ENCODE measurements at regions not wholly inside any gene's neighbourhood (a gene's known extent, or its start where the extent isn't known, plus 50 kb on each side); places are given as distances from the start of the nearest gene placed in this dataset.
"Not testable (repeated sequence)": the region's sequence is repeated elsewhere in the genome, so short reads cannot be mapped to it uniquely, and the experiment has no call there.

DNA sequence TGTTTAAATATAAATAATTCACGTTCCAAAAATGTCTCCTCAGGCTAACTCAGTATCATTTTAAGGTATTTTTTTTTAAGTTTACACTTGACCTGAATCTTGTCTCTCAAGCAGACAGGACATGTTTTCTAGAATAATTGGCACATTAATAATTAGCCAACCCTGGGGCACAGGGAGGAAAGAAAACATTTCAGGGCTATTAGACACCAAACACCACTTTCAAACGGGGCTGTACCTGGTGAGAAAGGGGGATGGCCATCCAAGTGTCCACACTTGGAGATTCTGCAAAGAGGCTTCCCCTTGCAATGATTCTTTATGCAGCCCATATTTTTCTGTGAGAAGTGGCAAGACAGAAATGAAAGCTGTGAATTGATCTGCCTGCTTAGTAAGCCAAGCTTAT is 560.8 kb downstream of the CD109 start:
- DNase-seq = no peak

DNA sequence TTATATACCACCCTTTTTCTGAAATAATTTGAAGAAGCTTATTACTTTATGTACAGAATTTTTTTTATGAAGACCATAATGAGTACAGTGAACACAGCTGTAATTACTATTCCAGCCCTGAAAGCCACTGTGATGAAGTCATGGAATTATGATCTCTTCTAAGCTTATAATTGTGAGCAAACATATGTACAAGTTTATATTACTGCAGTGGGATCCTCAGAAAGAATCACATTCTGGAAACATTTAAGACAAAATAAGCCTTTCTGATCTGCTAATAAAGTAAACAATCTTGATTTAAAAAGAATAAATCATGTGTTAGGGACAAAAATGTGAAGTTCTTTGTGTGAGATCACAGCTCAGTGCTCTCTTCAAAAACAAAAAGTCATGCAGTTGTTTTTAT is 560.4 kb downstream of the CD109 start:
- no peak for DNase-seq

DNA sequence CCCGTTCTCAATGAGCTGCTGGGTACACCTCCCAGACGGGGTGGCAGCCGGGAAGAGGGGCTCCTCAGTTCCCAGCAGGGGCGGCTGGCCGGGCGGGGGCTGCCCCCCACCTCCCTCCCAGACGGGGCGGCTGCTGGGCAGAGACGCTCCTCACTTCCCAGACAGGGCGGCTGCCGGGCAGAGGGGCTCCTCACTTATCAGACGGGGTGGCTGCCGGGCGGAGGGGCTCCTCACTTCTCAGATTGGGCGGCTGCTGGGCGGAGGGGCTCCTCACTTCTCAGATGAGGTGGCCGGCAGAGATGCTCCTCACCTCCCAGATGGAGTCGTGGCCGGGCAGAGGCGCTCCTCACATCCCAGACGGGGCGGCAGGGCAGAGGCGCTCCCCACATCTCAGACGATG is 559.0 kb downstream of the CD109 start:
- not testable (repeated sequence) for DNase-seq

DNA sequence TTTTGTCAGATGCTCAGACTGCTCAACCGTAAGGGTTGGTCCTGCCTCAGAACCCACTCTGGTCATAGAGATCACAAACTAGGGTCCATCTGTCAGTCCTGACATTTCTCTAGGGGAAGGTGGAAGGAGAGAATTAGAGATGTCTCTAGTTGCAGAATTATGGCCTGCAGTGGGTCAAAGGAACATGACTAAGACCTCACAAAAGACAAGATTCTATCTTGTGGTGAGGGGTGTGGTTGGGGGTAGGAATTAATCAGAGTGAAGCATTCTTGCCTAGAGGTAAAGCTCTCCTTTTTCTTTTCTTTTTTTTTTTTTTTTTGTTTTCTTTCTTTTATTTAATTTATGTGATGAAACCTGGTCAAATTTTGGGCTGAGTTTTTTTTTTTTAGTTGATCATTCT is 558.1 kb downstream of the CD109 start:
- DNase-seq = not testable (repeated sequence)

DNA sequence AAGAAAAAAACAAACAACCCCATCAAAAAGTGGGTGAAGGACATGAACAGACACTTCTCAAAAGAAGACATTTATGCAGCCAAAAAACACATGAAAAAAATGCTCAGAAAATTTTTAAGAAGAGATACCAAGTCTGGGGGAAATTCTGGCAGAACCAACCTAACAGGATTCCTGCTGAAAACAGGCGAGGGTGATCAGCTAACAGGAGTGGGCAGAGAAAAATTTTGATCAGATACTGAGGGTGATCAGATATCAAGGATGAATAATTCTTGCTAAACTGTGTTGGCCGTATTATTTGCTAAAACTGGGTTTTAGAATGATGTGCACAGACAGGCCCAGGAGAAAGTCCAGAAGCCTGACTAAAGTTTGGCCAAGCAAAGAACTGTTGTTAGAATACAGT is 557.3 kb downstream of the CD109 start:
- no peak for DNase-seq

DNA sequence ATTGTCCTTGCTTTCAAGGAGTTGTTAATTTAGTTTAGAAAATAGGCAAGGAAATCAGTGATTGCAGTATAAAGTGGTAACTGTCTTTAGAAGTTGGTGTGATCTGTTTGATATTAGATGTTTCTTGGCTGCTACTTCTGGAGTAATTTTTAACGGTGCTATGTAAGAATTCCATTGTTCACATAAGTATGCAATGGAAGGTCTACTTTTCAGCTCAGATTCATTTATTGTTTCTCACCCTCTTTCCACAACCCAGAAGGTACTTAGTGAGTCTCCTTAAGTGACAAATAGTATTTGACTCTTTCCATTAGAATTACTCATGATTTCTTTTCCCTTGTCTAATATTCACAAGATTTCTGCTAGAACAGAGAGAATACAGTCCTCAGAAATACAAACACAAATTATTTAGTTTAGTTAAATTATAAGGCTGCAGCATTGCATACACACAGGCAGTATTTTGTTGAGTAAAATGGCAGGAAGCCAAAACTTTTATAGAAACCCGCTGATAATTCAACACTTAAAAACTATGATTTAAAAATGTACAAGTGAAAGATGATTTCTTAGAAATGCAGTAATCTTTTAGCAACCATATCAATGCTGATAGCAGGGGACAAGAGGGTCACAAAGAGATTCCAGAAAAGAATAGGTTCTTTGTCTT is 554.3 kb downstream of the CD109 start:
- DNase-seq = no peak

DNA sequence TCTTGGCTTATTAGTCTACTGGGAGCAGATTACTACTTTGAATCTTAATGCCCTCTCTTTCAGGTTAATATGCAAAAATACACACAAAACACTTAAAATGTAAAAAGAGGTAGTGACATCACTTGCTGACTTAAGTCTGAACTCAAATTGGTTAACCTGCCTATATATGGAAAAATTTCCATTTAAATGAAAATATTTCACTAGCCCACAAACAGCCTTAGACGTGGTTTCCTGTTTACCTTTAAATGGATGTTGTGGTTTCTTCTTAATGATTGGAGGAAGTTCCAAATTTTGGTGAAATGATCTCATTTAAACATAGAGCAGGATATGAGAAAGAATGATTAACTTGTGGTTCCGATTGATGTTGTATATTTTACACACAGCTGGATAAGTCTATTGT is 553.7 kb downstream of the CD109 start:
- DNase-seq = no peak

DNA sequence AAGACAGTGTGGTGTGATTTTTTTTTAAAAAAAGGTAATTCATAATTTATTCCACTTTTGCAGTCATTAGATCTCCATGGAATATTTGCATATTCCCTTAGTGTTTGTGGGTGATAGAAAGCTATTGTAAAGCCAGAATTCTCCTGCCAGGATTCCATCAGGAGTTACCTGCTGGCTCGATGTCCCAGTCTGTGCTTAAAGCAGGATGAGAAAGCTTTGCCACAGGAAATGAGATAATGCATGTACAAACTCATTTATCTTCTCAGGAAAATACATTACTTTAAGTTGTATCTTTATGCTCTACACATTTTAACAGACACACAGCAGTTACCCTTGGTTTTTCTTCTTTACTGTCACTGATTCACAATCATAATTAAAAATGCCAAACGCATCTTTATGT is 553.0 kb downstream of the CD109 start:
- no peak for DNase-seq

DNA sequence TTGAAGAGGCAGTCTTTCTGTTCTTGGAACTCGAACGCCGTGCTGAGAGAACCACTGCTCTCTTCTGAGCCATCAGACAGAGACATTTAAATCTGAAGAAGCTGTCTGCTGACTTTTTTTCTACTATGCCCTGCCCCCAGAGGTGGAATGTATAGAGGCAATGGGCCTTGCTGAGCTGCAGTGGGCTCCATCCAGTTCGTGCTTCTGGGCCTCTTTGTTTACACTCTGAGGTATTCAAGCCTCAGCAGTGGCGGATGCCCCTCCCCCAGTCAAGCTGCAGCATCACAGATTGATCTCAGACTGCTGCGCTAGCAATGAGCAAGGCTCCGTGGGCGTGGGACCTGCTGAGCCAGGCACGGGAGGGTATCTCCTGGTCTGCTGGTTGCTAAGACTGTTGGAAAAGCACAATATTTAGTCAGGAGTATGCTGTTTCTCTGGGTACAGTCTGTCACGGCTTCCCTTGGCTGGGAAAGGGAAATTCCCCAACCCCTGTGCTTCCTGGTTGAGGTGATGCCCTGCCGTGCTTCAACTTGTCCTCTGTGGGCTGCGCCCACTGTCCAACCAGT is 526.8 kb downstream of the CD109 start:
- no peak for DNase-seq

DNA sequence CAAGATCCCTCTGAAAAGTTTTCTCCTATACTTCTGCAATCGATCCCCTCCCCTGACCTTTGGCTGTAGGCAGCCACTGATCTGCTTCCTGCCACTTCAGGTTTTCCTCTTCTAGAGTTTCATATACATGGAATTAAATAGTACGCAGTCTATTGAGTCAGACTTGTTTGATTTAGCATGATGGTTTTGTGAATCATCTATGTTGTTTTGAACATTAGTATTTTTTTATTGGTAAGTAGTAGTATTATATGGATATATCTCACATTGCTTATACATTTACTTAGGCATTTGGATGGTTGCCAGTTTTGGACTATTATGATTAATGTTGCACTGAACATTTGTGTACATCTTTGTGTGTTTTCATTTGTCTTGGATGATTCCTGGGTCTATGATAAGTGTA is 518.0 kb downstream of the CD109 start:
- DNase-seq = no peak

DNA sequence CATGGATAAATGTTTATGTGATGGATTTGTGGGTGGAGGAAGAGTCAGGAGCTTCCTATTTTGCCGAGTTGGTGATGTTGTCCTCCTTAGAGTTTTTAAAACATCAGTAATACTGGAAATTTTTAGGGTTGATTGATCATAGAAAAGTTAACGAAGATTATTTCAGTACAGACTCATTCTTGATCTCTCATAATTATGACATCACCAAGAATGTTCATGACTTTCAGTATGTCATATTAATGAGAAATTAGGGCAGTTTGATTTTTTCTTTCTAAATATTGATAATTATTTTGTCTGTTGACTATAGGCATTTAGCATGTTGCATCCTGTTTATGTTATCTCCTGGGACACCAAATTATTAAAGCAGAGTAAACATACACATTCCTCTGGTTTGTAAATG is 512.2 kb downstream of the CD109 start:
- DNase-seq = no peak

DNA sequence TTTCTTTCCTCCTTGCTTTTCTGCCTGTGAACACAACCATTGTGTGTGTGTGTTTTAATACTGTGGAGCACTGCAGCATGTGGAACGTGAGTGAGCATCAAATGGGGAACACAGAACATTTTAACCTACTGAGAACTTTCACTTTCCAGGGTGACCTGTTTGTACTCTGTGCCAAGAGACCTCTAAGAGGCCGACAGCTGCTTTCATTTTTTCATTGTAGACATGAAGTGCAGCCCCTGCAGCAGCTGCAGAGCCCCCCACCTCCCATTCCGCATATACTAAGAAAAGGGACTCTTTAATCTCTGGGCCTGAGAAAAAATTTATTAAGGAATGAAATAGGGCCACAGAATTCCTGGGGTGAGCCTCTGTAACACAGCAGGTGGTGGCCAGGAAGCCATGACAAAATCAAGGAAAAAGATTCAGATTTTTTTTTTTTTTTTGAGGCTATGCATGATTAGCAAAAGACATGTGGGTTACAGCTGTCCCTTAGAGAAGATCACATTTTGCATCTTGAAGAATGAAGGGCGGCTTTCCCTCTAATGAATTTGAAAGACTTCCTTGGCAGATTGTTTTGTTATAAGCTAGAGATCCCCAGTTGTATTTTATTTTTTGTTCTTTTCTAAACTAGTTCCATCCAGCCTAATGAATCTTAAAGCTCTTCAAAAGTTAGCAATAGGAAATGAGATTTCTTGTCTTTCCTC is 503.4 kb downstream of the CD109 start:
- DNase-seq = no peak

DNA sequence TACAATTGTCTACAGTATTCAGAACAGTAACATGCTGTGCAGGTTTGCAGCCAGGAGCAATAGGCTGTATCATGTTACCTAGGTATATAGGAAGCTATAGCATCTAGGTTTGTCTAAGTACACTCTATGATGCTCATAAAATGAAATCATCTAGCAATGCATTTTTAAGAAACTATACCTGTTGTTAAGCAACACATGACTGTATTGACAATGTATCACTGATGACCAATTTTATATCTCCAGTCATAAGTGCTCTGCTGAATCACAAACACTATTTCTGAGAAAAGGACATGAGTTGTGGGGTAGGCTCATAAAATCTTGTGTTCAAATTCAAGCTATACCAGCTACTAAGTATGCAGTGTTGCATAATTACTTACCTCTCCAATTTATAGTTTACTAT is 501.3 kb downstream of the CD109 start:
- DNase-seq = no peak

DNA sequence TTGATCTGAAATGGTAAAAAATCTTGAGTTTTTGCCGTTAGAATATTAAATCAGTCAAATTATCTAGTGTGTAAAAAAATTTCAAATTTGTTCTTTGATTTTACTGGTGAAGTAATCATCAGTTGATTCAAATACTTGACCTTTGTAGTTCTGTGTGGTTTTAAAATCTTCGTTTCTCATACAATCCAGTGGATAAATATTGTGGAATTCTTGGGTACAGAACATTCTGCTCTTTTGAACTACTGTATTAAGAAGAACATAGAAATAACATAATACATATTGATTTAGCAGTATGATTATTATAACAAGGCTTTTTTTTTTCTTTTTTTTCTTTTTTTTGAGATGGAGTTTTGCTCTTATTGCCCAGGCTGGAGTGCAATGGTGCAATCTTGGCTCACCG is 491.8 kb downstream of the CD109 start:
- no peak for DNase-seq

DNA sequence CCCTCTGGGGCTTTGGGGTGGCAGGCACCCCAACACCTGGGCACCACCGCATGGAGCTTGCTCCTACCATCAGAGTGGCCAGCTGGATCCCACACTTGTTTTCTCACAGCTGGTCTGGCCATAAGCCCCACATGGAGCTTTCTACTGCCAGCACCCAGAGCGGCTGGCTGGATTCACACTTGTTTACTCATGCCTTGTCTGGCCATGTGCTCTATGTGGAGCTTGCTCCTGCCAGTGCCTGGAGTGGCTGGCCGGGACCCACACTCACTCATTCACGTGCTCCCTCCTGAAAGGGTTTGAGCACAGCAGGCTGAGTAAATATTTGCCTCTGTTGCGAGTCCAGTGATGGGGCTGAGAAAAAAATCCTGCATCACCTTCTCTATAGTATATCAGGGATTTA is 487.0 kb downstream of the CD109 start:
- peak; percentile 60 for DNase-seq

DNA sequence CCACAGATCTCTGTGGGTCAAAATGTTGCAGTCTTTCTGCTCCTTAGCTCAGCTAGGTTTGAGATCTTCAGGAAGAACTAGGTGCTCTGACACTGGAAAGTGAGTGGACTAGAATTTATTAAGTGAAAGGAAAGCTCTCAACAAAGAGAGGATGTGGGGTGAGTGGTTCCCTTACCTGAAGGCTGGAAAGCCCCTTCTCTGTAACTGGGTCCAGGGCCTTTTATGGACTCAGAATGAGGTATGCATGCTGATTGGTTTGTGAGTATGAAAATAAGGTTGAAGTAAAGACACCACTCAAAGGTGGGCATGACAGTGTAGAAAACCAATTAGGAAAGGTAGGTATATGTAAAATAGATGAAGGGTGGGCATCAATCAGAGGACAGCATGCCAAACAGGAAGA is 485.5 kb downstream of the CD109 start:
- DNase-seq = no peak

DNA sequence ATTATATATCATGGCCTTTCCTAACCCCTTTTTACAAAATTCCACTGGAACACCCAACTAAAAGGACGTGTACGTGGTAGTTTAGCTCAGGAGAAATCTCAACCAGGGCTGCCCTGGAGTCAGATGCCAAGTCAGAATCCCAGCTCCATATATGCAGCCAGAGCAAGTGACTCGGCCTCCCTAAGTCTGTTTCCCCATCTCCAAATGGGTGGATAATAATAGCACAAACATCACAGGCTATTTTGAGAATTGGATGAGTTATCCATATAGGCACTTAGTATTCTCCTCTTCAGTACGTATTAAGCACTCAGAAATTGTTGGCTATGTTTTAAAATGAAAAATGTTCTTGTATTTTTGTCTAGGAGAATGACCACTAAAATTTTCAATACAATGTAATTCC is 481.5 kb downstream of the CD109 start:
- no peak for DNase-seq

DNA sequence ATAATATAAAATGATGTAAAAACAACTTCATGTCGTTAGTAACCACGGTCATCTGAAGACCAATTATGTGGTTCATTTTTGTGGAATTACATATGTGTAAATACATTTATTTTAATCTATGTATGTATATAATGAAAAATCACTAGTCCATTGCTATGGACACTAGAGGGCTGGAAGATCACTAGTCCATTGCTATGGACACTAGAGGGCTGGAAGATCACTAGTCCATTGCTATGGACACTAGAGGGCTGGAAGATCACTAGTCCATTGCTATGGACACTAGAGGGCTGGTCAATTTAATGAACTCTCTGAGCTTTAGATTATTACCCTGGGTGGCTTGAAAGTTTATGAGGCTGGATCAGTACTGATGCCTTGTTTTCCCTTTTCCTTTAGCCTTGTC is 474.5 kb downstream of the CD109 start:
- not testable (repeated sequence) for DNase-seq

DNA sequence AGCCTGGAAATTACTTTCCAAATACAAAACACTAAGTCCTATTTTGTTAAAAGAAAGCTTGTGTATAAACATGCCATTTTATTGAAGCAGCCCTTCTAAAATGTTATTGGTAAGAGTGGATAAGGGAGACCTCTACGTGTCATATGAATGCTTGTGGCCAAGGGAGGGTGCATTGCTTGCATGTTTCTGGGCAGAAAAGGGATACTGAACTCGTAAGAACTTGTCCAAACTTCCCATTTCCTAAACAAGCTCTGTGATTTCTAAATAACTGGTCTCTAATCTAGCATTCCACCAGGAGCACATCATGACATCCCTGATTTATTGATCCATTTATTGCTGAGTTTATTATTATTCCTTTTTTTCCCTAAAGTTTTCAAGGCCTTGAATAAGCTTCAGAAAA is 474.1 kb downstream of the CD109 start:
- DNase-seq = no peak

DNA sequence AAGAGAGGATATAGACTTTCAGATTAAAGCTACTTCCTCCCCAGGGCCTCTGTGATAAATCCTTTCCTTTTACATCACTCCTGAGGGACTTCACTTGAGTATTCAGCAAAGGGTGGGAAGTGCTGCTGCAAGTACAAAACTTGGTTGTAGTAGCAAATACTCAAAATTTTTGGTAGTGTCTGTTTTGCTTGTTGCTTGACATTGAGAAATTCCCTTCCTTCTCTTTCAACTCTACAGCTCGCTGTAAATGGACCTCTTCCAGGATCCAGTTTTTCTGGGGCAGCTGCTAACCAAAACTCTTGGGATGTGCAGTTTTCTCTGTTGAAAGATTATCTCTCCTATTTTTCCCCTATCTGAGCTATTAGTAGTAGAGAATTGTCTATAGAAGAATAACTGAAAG is 472.0 kb downstream of the CD109 start:
- no peak for DNase-seq

DNA sequence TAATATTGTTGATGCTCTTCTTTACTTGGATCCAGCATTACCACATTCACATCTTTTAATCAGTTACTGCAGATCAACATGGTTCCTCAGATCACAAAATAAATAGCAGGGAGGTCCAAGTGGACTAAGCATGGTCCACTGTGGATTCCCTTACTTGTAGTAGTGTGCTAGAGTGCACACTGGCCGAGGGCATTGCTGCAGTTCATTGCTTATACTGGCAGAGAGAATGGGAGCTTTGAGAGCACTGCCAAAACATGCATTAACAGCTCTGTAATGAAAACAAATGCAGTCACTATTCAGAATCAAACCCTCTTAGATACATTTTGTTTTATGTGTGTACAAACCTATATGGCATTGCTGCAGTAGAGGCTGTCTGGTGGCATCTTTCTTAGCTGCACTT is 471.5 kb downstream of the CD109 start:
- DNase-seq = no peak

DNA sequence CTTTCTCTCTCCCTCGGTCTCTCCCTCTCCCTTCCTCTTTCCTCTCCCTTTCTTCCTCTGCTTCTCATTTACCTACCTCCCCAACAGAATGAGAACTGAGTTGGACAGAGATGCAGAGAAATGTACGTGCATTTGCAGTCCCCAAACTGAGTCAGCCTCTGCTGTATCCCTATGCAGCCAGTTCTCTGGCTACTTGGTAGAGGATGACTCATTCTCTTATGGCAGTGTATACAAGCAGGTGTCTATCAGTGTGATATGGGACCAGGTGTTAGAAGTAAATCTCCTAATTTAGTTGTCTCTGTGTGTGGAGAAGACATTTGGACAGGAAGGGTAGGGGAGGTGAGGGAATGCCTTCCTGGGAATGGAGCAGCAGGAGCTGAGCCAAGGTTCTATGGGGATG is 470.8 kb downstream of the CD109 start:
- DNase-seq = no peak

DNA sequence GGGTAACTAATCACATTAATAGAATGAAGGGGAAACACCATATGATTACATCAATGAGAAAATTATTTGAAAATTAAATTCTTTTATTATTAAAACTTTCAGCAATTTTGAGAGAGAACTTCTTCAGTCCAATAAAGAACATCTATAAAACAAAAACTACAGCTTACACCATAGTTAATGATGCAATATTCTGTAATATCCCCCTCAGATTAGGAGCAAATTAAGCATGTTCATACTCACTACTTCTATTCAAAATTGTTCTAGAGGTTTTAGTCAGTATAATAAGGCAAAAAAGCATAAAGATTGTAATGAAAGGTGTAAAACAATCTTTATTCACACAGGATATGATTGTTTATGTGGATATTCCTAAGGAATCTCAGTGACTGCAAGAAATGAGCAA is 465.4 kb downstream of the CD109 start:
- DNase-seq = no peak

DNA sequence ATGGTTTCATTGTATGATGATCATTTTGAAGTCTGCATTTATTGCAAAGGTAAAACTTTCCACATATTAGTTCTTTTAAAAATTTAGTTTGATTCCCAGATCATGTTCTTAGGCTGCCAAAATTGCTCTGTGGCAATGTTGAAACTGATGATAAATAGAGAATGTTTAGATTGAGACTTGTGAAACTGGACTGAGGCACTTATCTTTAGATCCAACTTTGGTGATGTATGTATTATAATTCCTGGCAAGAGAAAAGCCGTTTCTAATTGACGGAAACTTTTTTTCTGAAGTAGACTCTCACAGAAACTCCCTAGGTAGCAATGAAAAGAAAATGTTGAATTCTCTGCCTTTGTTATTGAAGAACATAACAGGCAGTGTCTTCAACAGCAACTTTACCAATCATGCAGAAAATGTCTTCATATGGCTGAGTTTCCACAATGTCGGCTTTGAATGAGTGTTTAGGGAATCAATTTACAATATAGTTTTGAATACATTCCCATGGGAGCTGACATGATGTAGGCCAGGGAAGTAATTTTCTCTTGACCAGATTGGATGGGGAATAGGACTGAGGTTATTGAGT is 456.2 kb downstream of the CD109 start:
- DNase-seq = no peak
